ENCODE measurements at regions not wholly inside any gene's neighbourhood (a gene's known extent, or its start where the extent isn't known, plus 50 kb on each side); places are given as distances from the start of the nearest gene placed in this dataset.

GRCh38 chr3:104447681-104448080 is 919.0 kb upstream of the ALCAM start:
- no peak overlapping the region for H3K4me3 ChIP-seq (ENCODE audit: low read depth, low read length)
- DNase-seq (ENCODE audit: low read depth) = peak; percentile 5

GRCh38 chr3:104452697-104453096 is 914.0 kb upstream of the ALCAM start:
- TF ChIP-seq, protein P1, sequence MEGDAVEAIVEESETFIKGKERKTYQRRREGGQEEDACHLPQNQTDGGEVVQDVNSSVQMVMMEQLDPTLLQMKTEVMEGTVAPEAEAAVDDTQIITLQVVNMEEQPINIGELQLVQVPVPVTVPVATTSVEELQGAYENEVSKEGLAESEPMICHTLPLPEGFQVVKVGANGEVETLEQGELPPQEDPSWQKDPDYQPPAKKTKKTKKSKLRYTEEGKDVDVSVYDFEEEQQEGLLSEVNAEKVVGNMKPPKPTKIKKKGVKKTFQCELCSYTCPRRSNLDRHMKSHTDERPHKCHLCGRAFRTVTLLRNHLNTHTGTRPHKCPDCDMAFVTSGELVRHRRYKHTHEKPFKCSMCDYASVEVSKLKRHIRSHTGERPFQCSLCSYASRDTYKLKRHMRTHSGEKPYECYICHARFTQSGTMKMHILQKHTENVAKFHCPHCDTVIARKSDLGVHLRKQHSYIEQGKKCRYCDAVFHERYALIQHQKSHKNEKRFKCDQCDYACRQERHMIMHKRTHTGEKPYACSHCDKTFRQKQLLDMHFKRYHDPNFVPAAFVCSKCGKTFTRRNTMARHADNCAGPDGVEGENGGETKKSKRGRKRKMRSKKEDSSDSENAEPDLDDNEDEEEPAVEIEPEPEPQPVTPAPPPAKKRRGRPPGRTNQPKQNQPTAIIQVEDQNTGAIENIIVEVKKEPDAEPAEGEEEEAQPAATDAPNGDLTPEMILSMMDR (IDR thresholded peaks at IDR 0.05; ENCODE audit: insufficient read depth, low read length) = no peak
- no peak overlapping the region for H3K4me3 ChIP-seq (ENCODE audit: low read depth, low read length)
- peak; percentile 9 for DNase-seq (ENCODE audit: low read depth)

More at GRCh38 chr3:104447681-104448080, 919.0 kb upstream of the ALCAM start:
- TF ChIP-seq, protein P1 (IDR thresholded peaks at IDR 0.05; ENCODE audit: insufficient read depth, low read length) = no peak

- TF ChIP-seq, protein P1 (IDR thresholded peaks at IDR 0.05; ENCODE audit: insufficient read depth, low read length) = no peak
- no peak for DNase-seq (ENCODE audit: low read depth)
These were observed 908.1 kb upstream of the ALCAM start for GRCh38 chr3:104458657-104459056.

DNA sequence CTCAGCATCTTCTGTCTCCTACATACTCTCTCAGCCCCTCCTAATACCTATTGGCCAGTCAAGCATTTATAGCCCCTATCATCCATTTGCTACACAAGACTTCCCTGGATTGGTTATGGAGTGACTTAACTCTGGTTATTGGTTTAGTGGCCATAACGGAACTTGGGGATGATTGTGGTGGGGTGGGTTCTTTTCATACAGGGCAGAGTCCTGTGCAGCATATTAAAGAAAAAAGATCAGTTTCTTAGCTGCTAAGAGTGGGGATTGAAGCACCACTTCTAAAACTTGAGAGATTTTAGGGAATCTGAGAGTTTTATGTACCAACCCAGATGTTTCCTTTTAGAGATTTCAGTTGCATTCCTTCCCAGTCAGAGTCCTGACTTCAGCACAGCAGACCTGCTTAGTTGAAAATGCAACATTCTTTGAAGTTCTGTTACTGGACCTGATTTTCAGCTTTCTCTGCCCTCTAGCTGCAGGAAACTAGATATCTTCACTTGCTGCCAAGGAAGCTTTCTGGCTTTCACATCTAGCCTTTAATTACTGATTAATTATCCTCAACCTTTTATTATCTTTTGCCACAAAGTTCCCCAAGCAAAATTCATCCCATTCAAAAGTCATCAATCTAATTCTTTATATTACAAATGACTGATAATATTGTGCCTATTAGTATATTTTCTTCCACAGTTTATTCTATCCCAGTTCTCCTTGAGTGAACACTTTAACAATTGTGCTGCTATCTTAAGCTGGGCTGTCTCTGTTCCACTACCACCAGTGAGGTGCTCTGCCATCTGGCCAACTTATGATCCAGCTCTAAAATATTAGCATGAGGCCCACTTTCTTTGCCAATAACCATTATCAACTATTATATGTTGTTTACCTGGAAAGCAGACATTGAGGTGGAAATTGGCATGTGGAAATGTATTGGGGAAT is 906.0 kb upstream of the ALCAM start:
- H3K4me3 ChIP-seq (ENCODE audit: low read depth, low read length) = no peak overlapping the region
- DNase-seq (ENCODE audit: low read depth) = peak; percentile 80
- TF ChIP-seq, protein P1 (IDR thresholded peaks at IDR 0.05; ENCODE audit: insufficient read depth, low read length) = peak; percentile 55

More at GRCh38 chr3:104458657-104459056, 908.1 kb upstream of the ALCAM start:
- H3K4me3 ChIP-seq (ENCODE audit: low read depth, low read length) = no peak overlapping the region

DNA sequence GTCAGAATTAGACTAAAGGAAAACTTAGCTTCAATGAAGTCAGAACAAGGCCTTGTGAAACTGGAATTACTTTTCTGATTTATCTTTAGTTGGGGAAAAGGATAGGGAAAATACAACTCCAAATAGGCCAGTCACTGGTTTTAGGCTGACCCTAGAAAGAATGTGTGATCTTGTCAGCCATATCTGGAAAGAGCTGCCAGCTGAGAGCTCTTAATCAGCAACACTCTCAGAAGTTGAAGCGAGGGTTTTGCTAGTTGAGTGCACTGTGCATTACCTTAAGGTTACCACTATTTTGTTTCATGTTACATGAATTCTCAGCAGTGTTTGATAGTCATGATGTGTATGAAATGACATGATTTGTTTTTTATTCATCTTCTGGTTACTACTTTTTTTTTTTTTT is 905.3 kb upstream of the ALCAM start:
- peak; percentile 17 for DNase-seq (ENCODE audit: low read depth)
- TF ChIP-seq, protein P1 (IDR thresholded peaks at IDR 0.05; ENCODE audit: insufficient read depth, low read length) = no peak
- H3K4me3 ChIP-seq (ENCODE audit: low read depth, low read length) = no peak overlapping the region

- H3K4me3 ChIP-seq (ENCODE audit: low read depth, low read length) = no peak overlapping the region
- DNase-seq (ENCODE audit: low read depth) = no peak
- TF ChIP-seq, protein P1 (IDR thresholded peaks at IDR 0.05; ENCODE audit: insufficient read depth, low read length) = no peak
These were observed 894.5 kb upstream of the ALCAM start for GRCh38 chr3:104472221-104472620.

Measured in fibroblast of the aortic adventitia (primary cell).